SHP77 (cell line): ENCODE measurements at regions not wholly inside any gene's neighbourhood (a gene's known extent, or its start where the extent isn't known, plus 50 kb on each side); places are given as distances from the start of the nearest gene placed in this dataset.
"Not testable (repeated sequence)": the region's sequence is repeated elsewhere in the genome, so short reads cannot be mapped to it uniquely, and the experiment has no call there.

Source experiments
- DNase-seq, 2 experiments: peaks; one replicate each; lab custom pipeline; 2025; lab: John Stamatoyannopoulos, UW

GRCh38 chr20:1810926-1811620 lies 84.1 kb upstream of the SIRPA start:
- DNase-seq = no peak

- no peak for DNase-seq
Observed at GRCh38 chr20:1810572-1810925, 84.7 kb upstream of the SIRPA start.

- no peak for DNase-seq
Observed at GRCh38 chr20:1809611-1810510, 85.3 kb upstream of the SIRPA start.

- DNase-seq = no peak
Observed at GRCh38 chr20:1809131-1809572, 86.1 kb upstream of the SIRPA start.

- DNase-seq = no peak
Observed at GRCh38 chr20:1808101-1808500, 87.1 kb upstream of the SIRPA start.

GRCh38 chr20:1807394-1807793 lies 87.8 kb upstream of the SIRPA start:
- no peak for DNase-seq

- DNase-seq = no peak
Observed at GRCh38 chr20:1806456-1806855, 88.8 kb upstream of the SIRPA start.

- no peak for DNase-seq
Observed at GRCh38 chr20:1805816-1806215, 89.4 kb upstream of the SIRPA start.

GRCh38 chr20:1805161-1805581 lies 90.0 kb upstream of the SIRPA start:
- no peak for DNase-seq

GRCh38 chr20:1804554-1804956 lies 90.7 kb upstream of the SIRPA start:
- DNase-seq = no peak

- DNase-seq = no peak
Observed at GRCh38 chr20:1803932-1804501, 91.2 kb upstream of the SIRPA start.

- no peak for DNase-seq
Observed at GRCh38 chr20:1803061-1803931, 91.9 kb upstream of the SIRPA start.

- DNase-seq = no peak
Observed at GRCh38 chr20:1802385-1803060, 92.7 kb upstream of the SIRPA start.

- DNase-seq = no peak
Observed at GRCh38 chr20:1801929-1802306, 93.3 kb upstream of the SIRPA start.

GRCh38 chr20:1801225-1801928 lies 93.8 kb upstream of the SIRPA start:
- no peak for DNase-seq

- DNase-seq = no peak
Observed at GRCh38 chr20:1800777-1801176, 94.4 kb upstream of the SIRPA start.

- no peak for DNase-seq
Observed at GRCh38 chr20:1800180-1800579, 95.0 kb upstream of the SIRPA start.

- DNase-seq = not testable (repeated sequence)
Observed at GRCh38 chr20:1799746-1800145, 95.5 kb upstream of the SIRPA start.

GRCh38 chr20:1798982-1799381 lies 96.2 kb upstream of the SIRPA start:
- DNase-seq = no peak

GRCh38 chr20:1793821-1794220 lies 101.4 kb upstream of the SIRPA start:
- DNase-seq = no peak

- no peak for DNase-seq
Observed at GRCh38 chr20:1792274-1792673, 102.9 kb upstream of the SIRPA start.
